ENCODE measurements at regions not wholly inside any gene's neighbourhood (a gene's known extent, or its start where the extent isn't known, plus 50 kb on each side); places are given as distances from the start of the nearest gene placed in this dataset.
"Not testable (repeated sequence)": the region's sequence is repeated elsewhere in the genome, so short reads cannot be mapped to it uniquely, and the experiment has no call there.

GRCh38 chr15:59835776-59836175, 146.7 kb upstream of the BNIP2 start:
- ATAC-seq = no peak
- no peak for DNase-seq (ENCODE audit: low spot score)

GRCh38 chr15:59834528-59834927, 145.4 kb upstream of the BNIP2 start:
- DNase-seq (ENCODE audit: low spot score) (no peak), ATAC-seq (no peak)

- DNase-seq (ENCODE audit: low spot score) (no peak), ATAC-seq (no peak)
Measured at GRCh38 chr15:59833366-59833765, 144.2 kb upstream of the BNIP2 start.

GRCh38 chr15:59830873-59831272, 141.8 kb upstream of the BNIP2 start:
- ATAC-seq = no peak
- no peak for DNase-seq (ENCODE audit: low spot score)

- DNase-seq (ENCODE audit: low spot score) (no peak), ATAC-seq (no peak)
Measured at GRCh38 chr15:59830098-59830497, 141.0 kb upstream of the BNIP2 start.

GRCh38 chr15:59828861-59829260, 139.7 kb upstream of the BNIP2 start:
- ATAC-seq (no peak), DNase-seq (ENCODE audit: low spot score) (no peak)

GRCh38 chr15:59828263-59828662, 139.1 kb upstream of the BNIP2 start:
- DNase-seq (ENCODE audit: low spot score) = no peak
- ATAC-seq = no peak

GRCh38 chr15:59825901-59826300, 136.8 kb upstream of the BNIP2 start:
- no peak for ATAC-seq
- DNase-seq (ENCODE audit: low spot score) = no peak

GRCh38 chr15:59821286-59821685, 132.2 kb upstream of the BNIP2 start:
- ATAC-seq (no peak), DNase-seq (ENCODE audit: low spot score) (no peak)

GRCh38 chr15:59819092-59819491, 130.0 kb upstream of the BNIP2 start:
- ATAC-seq (no peak), DNase-seq (ENCODE audit: low spot score) (no peak)

- no peak for ATAC-seq
- DNase-seq (ENCODE audit: low spot score) = no peak
Measured at GRCh38 chr15:59818336-59818735, 129.2 kb upstream of the BNIP2 start.

- ATAC-seq = no peak
- DNase-seq (ENCODE audit: low spot score) = no peak
Measured at GRCh38 chr15:59817834-59818233, 128.7 kb upstream of the BNIP2 start.

- ATAC-seq (no peak), DNase-seq (ENCODE audit: low spot score) (no peak)
Measured at GRCh38 chr15:59817053-59817452, 127.9 kb upstream of the BNIP2 start.

- ATAC-seq (no peak), DNase-seq (ENCODE audit: low spot score) (no peak)
Measured at GRCh38 chr15:59814409-59814808, 125.3 kb upstream of the BNIP2 start.

- DNase-seq (ENCODE audit: low spot score) (no peak), ATAC-seq (no peak)
Measured at GRCh38 chr15:59812889-59813288, 123.8 kb upstream of the BNIP2 start.

GRCh38 chr15:59812250-59812870, 123.2 kb upstream of the BNIP2 start:
- DNase-seq (ENCODE audit: low spot score) = no peak

GRCh38 chr15:59803293-59803966, 114.3 kb upstream of the BNIP2 start:
- ATAC-seq; DNase-seq (ENCODE audit: low spot score): not testable (repeated sequence)

More at GRCh38 chr15:59812250-59812870, 123.2 kb upstream of the BNIP2 start:
- ATAC-seq = no peak

GRCh38 chr15:59801649-59802048, 112.5 kb upstream of the BNIP2 start:
- ATAC-seq = no peak

GRCh38 chr15:59798605-59798917, 109.4 kb upstream of the BNIP2 start:
- ATAC-seq (no peak), DNase-seq (ENCODE audit: low spot score) (no peak)

More at GRCh38 chr15:59801649-59802048, 112.5 kb upstream of the BNIP2 start:
- DNase-seq (ENCODE audit: low spot score) = no peak

- ATAC-seq (no peak), DNase-seq (ENCODE audit: low spot score) (no peak)
Measured at GRCh38 chr15:59797756-59798604, 108.9 kb upstream of the BNIP2 start.

- DNase-seq (ENCODE audit: low spot score) = no peak
- no peak for ATAC-seq
Measured at GRCh38 chr15:59794229-59794886, 105.2 kb upstream of the BNIP2 start.

Measured in left lobe of liver (tissue), 2 donors.